Colonic mucosa (tissue), 4 donors: ENCODE measurements at regions not wholly inside any gene's neighbourhood (a gene's known extent, or its start where the extent isn't known, plus 50 kb on each side); places are given as distances from the start of the nearest gene placed in this dataset.

Source experiments
- DNase-seq: peaks from one replicate; pipeline ENCODE4 v3.0.0-alpha.2; 2020
- H3K27ac ChIP-seq: fragments of 200-600 bp; one replicate; pipeline ENCODE4 v1.8.0; 2021
- H3K27me3 ChIP-seq: fragments of 200-600 bp; one replicate; pipeline ENCODE4 v1.8.0; 2021
- H3K36me3 ChIP-seq: fragments of 200-600 bp; one replicate; pipeline ENCODE4 v1.8.0; 2021
- H3K4me1 ChIP-seq: fragments of 200-600 bp; one replicate; pipeline ENCODE4 v1.8.0; 2021; ENCODE audit warnings: mild to moderate bottlenecking
- H3K4me3 ChIP-seq: fragments of 200-600 bp; one replicate; pipeline ENCODE4 v1.8.0; 2021
- H3K9ac ChIP-seq, 2 donors: one replicate each; pipeline ENCODE4 v1.7.0; 2013; ENCODE audit warnings: control low read depth in 2 of 2, low read depth in 2 of 2, low read length in 2 of 2
- H3K9me3 ChIP-seq: fragments of 200-600 bp; one replicate; pipeline ENCODE4 v1.8.0; 2021
- intact Hi-C: fragments of 100-400 bp; cut with DNase I; formaldehyde crosslinking; loops from one replicate; pipeline ENCODE4 v1.14.1; 2022
- TF ChIP-seq, protein P1 (sequence below): fragments of 200-600 bp; IDR thresholded peaks from one replicate; pipeline ENCODE4 v1.8.0; 2022; ENCODE audit warnings: antibody characterized with exemption, mild to moderate bottlenecking
- donor health status: healthy.
- donor health status: DM: no; HTN: no; CAD: no.
- donor health status: DM: no; HTN: no; CAD: no.

GRCh38 chr5:39491210-39491609, 66.4 kb upstream of the DAB2 start:
- intact Hi-C loops: no loop called here
- Histone ChIP-seq H3K4me1 (no peaks in the 10 kb centered on the region), H3K9me3 (no peaks in the 10 kb centered on the region), H3K27ac (no peak overlapping the region), H3K27me3 (no peaks in the 10 kb centered on the region), H3K9ac (no peak overlapping the region), H3K36me3 (no peaks in the 10 kb centered on the region), H3K4me3 (no peak overlapping the region)
- TF ChIP-seq, protein P1, sequence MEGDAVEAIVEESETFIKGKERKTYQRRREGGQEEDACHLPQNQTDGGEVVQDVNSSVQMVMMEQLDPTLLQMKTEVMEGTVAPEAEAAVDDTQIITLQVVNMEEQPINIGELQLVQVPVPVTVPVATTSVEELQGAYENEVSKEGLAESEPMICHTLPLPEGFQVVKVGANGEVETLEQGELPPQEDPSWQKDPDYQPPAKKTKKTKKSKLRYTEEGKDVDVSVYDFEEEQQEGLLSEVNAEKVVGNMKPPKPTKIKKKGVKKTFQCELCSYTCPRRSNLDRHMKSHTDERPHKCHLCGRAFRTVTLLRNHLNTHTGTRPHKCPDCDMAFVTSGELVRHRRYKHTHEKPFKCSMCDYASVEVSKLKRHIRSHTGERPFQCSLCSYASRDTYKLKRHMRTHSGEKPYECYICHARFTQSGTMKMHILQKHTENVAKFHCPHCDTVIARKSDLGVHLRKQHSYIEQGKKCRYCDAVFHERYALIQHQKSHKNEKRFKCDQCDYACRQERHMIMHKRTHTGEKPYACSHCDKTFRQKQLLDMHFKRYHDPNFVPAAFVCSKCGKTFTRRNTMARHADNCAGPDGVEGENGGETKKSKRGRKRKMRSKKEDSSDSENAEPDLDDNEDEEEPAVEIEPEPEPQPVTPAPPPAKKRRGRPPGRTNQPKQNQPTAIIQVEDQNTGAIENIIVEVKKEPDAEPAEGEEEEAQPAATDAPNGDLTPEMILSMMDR: no peak
- no peak for DNase-seq

- TF ChIP-seq, protein P1: no peak
- DNase-seq: no peak
- Histone ChIP-seq H3K27ac (no peak overlapping the region), H3K4me1 (no peaks in the 10 kb centered on the region), H3K9me3 (no peaks in the 10 kb centered on the region), H3K36me3 (no peaks in the 10 kb centered on the region), H3K27me3 (no peaks in the 10 kb centered on the region), H3K4me3 (no peak overlapping the region), H3K9ac (no peak overlapping the region)
- intact Hi-C loops: no loop called here
These were observed 64.5 kb upstream of the DAB2 start for GRCh38 chr5:39489263-39489662.

- Histone ChIP-seq H3K36me3 (no peaks in the 10 kb centered on the region), H3K27me3 (no peaks in the 10 kb centered on the region), H3K4me3 (no peak overlapping the region), H3K9ac (no peak overlapping the region), H3K9me3 (no peaks in the 10 kb centered on the region), H3K27ac (no peak overlapping the region), H3K4me1 (no peaks in the 10 kb centered on the region)
- intact Hi-C loops: no loop called here
- TF ChIP-seq, protein P1: no peak
- no peak for DNase-seq
These were observed 62.0 kb upstream of the DAB2 start for GRCh38 chr5:39486790-39487189.

- Histone ChIP-seq H3K9ac (no peak overlapping the region), H3K27me3 (no peaks in the 10 kb centered on the region), H3K4me3 (no peak overlapping the region), H3K27ac (no peak overlapping the region), H3K4me1 (no peaks in the 10 kb centered on the region), H3K9me3 (no peaks in the 10 kb centered on the region), H3K36me3 (no peaks in the 10 kb centered on the region)
- intact Hi-C loops: no loop called here
- TF ChIP-seq, protein P1: no peak
- no peak for DNase-seq
These were observed 61.6 kb upstream of the DAB2 start for GRCh38 chr5:39486361-39486760.

- DNase-seq: no peak
- H3K9ac ChIP-seq: no peak overlapping the region
- H3K27ac ChIP-seq: no peak overlapping the region
- TF ChIP-seq, protein P1: no peak
- no peaks in the 10 kb centered on the region for H3K36me3 ChIP-seq
- H3K27me3 ChIP-seq: no peaks in the 10 kb centered on the region
- no peak overlapping the region for H3K4me3 ChIP-seq
- intact Hi-C loops: no loop called here
- no peaks in the 10 kb centered on the region for H3K9me3 ChIP-seq
- H3K4me1 ChIP-seq: no peaks in the 10 kb centered on the region
These were observed 60.3 kb upstream of the DAB2 start for GRCh38 chr5:39485079-39485478.

- no peaks in the 10 kb centered on the region for H3K4me1 ChIP-seq
- intact Hi-C loops: no loop called here
- no peaks in the 10 kb centered on the region for H3K27me3 ChIP-seq
- no peak for DNase-seq
- H3K4me3 ChIP-seq: no peak overlapping the region
- no peak overlapping the region for H3K9ac ChIP-seq
- no peaks in the 10 kb centered on the region for H3K36me3 ChIP-seq
- TF ChIP-seq, protein P1: no peak
- H3K9me3 ChIP-seq: no peaks in the 10 kb centered on the region
- H3K27ac ChIP-seq: no peak overlapping the region
These were observed 59.9 kb upstream of the DAB2 start for GRCh38 chr5:39484673-39485072.
